HG02970 (cell line): ENCODE measurements at regions not wholly inside any gene's neighbourhood (a gene's known extent, or its start where the extent isn't known, plus 50 kb on each side); places are given as distances from the start of the nearest gene placed in this dataset.

Source experiments
- ATAC-seq: cut with Tn5 transposase; IDR thresholded peaks from one replicate; pipeline ENCODE4 v1.9.1; 2021; ENCODE audit warnings: mild to moderate bottlenecking, moderate library complexity, moderate number of reproducible peaks; ENCODE audit not compliant: unreplicated experiment, low FRiP score

DNA sequence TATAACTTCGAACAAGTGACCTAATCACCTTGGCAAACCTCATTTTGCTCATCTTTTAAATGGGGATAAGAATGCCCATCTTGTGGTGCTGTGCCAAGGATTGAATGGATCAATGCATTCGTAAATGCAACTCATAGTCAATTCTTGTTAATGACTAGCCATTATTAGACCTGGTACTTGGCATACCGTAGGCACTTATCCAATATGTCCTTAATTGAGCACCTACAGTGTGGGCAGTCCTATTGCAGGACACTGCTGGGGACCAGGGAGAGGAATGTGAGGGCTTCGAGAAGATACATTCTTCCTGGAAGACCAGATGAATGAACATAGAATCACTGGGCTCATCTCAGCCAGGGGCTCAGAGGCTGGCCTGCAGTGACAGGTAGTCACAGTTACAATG lies 177.2 kb upstream of the TLE3 start:
- no peak for ATAC-seq

DNA sequence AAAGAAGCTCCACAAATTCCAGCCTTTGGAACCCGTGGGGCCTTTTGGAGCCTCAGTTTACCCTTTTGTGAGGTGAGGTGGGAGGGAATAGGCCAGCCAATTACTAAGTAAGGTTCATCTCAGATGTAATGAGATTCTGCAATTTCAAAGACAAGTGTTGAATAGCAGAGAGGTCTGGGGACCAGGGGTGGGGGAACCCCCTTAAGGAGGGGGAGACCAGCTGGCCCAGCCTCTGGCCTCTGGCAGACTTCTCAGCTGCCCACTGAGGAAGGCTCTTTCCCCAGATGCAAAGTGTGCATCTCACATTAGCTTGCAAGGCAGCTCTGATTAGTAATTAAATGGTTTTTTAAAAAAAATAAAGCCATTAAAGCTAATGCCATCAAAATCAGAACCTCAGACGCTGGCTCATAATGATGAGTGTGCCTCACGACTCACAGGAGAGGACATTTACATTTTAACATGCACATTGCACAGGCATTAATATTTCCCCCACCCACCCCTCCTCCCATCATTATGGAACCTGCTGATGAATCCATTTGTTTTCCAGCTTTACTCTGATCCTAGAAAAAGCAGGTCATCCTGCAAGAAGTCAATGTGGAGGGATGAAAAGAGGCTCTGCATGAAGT lies 176.7 kb upstream of the TLE3 start:
- ATAC-seq: no peak

DNA sequence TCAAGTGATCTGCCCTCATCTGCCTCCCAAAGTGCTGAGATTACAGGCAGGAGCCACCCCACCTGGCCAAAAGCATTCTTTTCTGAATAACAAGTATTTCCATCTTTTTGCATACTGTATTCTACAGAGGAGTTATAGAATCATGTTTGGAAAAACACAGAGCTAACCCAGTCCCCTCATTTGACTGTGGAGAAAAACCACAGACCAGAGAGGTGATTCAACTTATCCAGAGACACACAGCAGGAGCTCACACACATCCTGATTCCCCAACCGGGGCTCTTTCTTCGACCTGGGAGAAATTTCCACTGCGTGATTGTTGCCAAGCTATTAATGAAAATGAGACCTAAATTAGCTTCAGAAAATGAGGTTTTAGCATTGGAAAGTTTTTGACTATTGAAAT lies 176.1 kb upstream of the TLE3 start:
- no peak for ATAC-seq

DNA sequence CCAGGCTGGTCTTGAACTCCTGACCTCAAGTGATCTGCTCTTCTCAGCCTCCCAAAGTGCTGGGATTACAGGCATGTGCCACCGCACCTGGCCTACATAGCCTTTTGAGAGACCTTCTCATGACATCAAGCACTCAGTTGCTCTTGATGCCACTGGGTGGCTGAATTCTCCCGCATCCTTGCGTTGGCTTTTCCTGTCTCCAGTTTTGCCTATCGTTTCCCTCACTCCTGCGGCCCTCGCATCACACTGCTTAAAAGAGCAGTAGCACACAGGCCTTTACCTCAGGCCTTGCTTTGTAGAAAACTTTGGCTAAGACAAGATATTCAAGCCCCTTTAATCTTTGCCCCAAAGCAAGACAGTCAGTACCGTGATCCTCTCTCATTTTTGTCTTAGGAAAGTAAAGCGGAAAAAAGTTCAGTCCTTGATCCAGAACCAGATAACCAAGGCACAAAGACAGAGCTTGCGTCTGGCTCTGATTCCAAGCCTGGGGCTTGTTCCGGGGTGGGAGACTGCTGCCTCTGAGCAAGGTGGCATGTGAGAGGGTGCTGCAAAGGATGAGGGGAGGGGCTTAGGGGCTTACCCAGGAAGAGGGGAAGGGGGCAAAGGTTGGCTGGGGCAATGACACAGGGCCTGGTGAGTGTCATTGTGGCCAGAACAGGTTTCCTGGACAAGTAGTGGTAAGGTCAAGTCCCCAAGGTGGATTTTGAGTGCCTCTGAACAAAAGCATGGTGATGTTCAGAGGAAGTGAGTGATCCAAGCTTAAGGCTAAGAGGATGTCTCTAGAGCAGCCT lies 175.0 kb upstream of the TLE3 start:
- ATAC-seq: no peak

DNA sequence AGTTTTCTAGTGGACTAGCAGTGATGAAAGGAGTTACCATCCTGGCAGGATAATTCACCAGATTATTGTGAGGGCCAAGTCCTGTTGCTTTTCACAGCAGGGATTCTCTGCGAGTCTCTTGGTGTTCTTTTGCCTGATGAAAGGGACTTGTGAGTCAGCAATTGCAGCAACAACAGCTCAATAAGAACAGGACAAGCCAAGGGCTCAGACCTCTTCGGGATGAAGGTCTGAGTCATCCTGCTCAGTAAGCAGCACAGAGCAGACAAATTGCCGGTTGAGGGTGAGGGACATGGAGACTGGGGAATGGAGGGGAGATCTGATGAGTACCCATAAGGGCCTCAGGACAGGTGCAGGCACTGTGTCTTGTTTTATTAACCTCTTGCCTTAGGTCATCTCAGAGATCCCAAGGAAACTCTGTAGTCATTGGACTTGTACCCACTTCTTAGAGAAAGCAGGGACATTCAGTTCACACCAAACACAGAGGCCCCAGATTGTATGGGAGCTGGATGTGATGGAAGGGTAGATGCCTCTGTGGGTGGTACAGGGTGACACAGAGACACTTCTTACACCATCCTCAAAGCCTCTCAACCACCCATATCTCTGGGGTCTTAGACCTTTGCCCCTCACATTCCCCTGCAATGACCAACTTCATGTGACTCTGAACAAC lies 173.8 kb upstream of the TLE3 start:
- ATAC-seq: no peak

DNA sequence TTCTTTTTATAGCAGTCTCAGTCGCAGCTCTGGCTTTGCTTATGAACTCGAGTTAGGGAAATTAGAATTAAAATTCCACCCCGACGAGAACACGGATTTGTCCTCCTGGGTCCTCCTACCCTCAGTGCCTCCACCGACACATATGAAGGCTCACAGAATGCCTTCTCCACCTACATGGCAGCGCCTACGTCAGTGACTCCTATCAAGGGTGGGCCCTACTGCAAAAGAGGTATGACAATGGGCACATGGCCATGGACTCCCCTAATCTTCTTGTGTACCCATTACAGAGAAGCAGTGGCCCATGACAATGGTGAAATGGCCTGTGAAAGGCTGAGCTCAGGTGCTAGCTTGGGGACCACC lies 173.0 kb upstream of the TLE3 start:
- ATAC-seq: no peak

DNA sequence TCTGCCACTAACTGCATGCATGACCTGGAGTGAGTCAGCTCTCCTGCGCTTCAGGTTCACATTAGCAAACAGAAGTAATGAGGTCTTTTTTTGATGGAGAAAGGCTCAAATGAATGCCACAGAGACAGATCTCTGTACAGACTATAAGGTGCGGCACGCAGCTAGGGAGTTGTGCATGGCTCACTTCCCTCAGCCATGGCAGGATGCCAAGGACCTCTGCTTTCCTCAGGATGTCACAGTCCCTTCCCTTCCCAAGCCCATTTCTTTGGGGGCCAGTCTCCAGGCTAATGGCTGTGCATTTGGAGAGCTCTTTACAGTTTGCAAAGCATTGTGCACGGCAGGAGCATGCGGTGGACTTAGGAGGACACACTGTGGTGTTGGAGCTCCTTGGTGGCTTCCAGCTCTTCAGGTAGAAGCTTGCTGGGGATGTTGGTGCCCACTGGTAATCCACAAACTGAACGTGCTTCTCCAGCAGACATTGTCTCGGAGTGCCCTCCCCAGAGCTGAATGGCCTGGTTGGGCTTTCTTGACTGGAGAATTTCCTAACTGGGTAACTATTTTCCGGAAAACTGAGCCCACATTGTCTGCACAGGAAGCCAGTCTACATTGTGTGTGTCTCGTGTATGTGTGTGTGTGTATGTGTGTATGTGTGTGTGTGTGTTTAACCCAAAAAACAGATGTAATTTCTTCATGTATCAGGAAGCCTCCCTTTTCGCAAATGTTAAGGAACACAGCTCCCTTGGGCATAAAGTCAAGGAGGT lies 172.5 kb upstream of the TLE3 start:
- no peak for ATAC-seq

DNA sequence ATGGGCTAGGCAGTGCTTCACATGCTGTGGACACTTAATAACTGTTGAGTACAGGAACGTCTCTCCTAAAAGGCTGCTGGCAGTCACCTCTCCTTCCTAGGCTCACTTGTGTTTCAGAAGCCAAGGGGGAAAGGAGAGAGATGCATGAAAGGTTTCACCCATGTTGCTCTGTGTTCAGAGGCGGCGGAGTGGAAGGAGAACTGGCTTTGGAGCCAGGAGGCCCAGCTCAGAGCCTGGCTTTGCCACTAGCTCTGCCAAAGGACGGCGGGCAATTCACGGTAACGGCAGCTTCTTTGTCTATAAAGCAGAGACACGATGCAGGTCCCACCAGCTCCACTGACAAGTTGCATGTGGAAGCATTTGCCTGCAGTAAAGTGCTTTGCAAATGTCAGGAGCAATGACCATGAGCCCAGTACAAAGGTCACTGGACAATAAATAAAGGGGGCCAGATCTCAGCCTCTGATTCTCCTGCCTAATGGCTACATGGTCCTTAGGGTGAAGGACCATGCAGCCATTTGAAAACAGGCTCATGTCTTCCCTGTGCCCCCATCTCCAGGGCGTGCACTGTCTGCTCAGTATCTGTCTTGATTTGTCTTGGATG lies 171.7 kb upstream of the TLE3 start:
- no peak for ATAC-seq

DNA sequence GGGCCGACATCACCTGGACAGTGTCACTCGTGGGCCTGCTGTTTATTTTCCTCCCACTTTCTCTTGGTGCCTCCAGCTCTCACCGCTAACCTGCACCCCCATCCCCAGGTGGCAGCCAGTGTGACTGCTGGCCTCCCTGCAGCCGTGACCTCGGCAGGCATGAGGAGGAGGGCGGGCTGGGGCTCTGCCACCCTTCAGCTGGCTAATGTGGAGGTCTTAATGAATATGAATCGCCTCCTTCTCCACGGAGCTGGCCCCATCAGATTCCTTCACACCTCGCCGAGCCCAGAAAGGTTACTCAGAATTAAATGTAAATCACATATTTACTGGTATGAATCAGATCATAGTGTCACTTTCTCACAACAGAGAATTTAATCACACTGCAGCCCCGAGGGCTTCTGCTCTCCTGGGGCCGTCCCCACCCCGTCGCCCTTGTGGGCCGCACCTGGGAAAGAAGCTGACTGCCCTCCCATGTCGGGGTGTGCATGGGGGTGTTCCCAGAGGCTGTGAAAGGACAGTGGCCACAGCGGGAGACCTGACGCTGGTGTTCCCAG lies 171.1 kb upstream of the TLE3 start:
- no peak for ATAC-seq

DNA sequence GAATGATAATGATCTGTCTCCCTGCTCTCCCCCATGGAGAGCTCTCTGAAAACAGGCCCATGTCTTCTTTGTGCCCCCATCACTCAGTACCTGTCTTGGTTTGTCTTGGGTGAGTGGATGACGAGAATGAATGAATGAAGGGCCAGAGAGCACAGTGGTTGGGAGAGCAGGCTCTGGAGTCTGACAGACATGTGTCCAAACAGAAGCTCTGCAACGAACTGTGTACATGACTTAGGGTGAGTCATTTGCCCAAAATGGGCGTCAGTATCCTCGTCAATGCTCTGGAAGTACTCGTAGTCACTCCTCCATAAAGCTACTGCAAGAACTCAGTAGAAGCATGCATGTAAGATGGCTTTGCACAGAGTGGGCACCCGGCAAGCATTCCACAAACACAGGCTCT lies 170.2 kb upstream of the TLE3 start:
- ATAC-seq: no peak

DNA sequence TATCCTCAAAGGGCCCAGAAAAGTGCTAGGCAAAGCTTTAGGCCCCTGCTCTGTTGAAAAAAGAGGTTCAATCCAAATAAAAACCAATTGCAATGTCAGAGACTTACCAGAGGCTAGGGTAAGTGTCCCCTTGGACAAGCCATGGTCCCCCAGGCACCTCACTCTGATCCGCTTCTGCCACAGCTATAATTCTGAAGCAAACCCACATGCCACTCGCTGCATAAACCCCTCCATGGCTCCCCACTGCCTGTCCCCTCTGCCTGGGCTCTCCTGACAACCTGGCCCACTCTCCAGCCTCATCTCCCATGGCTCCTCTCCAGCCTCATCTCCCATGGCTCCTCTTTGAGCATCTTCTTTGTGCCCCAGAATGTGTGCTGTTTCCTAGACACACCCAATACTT lies 169.6 kb upstream of the TLE3 start:
- no peak for ATAC-seq

DNA sequence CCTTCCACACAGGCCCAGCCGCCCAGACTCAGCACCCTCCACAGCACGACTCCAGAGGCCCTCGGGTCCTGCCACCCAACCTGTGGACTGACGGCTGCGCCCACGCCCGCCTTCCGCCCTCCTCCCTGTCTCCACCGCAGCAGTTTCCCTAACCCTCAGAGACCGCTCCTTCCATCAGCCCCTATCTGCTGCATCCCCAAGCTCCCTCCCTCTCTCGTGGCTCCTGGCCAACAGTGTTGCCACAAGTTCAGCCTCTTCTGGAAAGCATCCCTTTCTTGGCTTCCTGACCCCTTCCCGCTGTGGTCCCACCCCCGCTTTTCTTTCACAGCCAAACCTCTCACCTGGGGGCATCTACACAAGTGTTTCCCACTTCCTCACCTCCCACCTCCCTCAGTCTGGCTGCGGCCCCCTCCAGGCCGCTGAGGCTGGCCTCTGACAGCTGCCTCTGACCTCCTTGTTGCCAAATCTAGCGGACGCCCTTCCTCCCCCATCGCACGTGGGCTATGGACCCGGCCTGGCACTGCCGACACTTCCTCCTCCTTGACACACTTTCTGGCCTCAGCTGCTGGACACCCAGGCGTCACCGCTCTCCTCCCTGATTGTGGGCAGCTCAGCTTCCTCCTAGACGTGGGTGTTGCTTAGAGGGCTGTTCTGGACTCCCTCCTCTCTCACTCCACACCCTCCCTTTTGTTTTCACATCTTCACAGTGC lies 168.8 kb upstream of the TLE3 start:
- ATAC-seq: no peak

DNA sequence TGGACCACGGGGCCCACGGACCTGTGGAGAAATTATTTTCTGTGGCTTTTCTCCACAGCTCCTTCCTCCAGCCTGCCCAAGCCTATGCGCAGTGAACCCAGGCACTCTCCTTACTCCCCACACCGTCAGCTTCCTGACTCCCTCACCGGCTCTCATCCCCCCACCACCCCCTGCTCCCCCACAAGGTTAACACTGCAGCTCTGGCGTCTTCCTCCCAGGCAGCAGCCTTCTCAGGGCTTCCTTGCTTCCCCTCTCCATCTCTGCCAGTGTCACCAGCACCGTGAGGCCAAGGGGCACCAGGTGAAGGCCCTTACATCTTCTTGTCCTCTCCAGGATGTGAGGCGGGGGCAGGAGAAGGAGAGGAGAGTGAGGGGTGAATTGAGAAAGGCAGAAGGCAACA lies 168.3 kb upstream of the TLE3 start:
- no peak for ATAC-seq

DNA sequence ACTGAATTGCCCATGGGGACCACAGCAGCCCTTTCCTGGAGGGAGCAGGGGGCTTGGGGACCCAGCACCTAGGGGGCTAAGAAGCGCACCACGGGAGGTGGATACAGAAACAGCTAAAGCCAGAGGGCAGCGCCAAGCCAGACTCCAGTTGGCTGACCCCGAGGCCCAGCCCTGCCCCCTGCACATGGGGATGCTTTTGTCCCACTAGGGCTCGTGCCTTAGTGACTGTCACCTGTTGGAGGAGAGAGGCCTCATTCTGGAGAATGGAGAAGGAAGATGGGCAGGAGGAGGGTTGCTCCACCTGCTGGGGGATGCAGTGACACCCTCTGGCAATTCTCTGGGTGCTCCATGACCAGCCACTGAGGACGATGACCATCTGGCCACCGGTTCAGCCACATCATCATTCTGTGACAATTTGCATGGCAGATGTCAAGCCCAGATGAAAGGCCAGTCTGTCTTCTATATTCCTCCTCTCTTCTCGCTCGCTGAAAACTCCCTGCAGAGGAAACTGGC lies 167.8 kb upstream of the TLE3 start:
- ATAC-seq: no peak

DNA sequence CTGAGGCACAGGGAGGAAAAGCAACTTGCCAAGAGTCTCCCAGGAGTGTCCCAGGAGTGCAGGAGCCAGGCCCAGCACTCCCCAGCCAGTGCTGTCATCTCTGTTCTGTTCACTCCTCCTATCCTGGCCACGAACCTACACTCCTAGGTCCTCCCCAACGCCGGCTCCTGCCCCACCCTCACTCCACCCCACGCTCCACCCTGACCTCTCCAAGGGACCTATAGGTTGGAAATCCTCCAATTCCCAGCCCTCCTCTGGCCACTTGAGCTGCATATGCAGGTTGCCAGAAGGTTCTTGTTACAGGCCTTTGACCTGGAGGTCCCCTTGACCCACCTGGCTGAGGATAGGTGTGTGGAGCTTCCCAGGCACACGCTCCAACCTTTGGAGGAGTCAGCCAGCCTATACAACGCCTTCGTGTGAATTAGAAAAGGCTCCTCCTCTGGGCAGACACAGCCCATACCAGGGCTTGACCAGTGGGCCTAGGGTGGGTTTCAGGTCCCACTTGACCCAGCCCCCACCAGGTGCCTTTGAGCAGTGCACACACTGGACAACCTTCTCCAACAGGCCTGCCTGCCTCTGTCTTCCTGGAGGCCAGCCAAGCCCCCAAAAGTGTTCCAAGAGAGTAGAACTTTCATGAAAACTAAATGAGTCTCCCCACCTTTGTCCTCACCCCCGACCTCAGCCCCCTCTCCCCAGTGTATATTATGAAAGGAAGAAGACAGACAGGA lies 167.2 kb upstream of the TLE3 start:
- ATAC-seq: no peak

DNA sequence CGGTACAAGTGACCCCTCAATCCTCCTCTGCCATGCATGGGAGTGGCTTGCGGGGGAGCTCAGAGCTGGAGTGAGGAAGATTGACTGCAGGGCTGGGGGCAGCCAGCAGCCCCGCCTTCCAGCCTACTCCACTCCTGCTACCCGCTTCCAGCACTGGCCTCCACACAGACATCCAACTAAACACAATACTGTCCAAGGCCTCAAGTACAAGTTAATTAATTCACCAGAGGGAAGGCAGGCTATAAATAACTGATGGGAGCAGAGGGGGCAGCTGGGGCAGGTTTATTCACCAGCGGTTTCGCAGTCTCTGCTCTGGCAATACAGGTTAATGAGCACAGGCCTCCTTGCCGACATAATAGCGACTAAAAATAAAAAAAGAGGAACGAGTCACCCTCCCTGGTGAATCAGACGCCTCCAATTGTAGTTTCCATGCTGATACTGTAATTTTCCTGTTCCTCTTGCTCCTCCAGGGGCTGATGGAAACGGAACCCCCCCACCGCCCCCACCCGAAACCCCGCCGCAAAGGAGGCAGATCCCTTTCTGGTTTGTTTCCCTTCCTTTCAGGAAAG lies 166.4 kb upstream of the TLE3 start:
- ATAC-seq: no peak

DNA sequence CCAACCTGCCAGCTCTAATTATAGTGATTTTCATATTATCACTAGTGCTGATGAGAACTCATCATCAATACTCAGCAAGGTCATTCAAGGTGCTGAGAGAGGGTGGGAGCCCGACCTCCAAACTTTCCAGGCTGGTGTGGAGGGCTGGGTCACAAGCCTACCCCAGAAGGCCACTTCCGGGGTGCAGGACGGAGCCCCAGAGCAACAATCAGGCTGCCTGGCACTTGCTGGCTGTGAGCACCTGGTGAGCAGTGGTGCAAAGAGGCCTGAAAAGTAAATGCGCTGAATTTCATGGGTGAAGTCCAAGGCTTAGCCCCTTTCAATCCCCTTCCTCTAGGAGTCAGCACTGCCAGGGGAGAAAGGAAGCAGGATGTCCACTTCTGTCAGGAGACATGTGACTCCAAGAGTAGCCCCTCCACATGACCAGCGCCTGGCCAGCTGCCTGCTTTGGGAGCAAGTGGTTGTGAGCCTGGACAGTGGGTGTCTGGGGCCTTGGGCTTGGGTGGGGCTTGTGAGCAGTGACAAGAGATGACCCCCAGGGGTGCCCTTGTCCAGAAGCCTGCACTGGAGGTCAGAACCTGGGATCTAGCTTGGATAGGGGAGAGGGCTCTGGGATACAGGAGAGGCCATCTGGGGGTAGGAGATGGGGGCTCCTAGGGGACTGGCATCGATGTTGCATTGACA lies 165.0 kb upstream of the TLE3 start:
- ATAC-seq: no peak

DNA sequence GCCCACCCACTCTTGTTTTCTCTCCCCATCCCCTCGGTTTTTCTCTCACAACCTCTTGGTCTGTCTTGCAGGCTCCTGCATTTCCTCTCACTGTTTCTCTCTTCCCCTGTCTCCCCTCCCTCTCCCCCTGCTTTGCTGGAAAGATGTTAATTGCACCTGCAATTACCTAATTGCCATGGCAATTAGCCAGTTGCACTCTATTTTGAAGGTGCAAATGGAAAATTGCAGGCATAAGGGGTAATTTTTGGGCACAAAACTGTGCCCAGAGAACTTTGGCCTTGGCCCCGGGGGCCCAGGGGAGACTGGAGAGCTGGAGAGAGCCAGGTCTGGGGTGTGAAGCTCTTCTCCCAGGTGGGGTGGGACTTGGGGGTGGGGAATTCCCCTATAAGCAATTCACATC lies 164.5 kb upstream of the TLE3 start:
- ATAC-seq: no peak
